Gastrocnemius medialis (tissue), 4 donors: ENCODE measurements at regions not wholly inside any gene's neighbourhood (a gene's known extent, or its start where the extent isn't known, plus 50 kb on each side); places are given as distances from the start of the nearest gene placed in this dataset.

Experiments used
- ATAC-seq, 2 donors: fragments of 150-250 bp; one replicate each; pipeline ENCODE4 v1.9.1; 2016
- DNase-seq, 2 donors: peaks; one replicate each; pipeline ENCODE4 v3.0.0-alpha.2; 2019
- H3K27ac ChIP-seq, 4 donors: fragments of 200-600 bp; sonication (generic); 1 replicate in 1 of 4; 2 replicates in 3 of 4; pipeline ENCODE4 v1.5.1; 2016 to 2018; ENCODE audit warnings: mild to moderate bottlenecking in 2 of 4, moderate library complexity in 1 of 4
- H3K27me3 ChIP-seq, 3 donors: fragments of 200-600 bp; sonication (generic) in 2 of 3; 1 replicate in 1 of 3; 2 replicates in 2 of 3; pipeline versions ENCODE4 v1.5.1 to v1.6.0; 2016 to 2019; ENCODE audit warnings: mild to moderate bottlenecking in 1 of 3, moderate library complexity in 1 of 3
- H3K36me3 ChIP-seq, 2 donors: fragments of 200-600 bp; sonication (generic) in 1 of 2; one replicate each; pipeline ENCODE4 v1.5.1; 2017 to 2018
- H3K4me1 ChIP-seq, 2 donors: fragments of 200-600 bp; sonication (generic) in 1 of 2; one replicate each; pipeline ENCODE4 v1.5.1; 2016 to 2017; ENCODE audit warnings: mild to moderate bottlenecking in 2 of 2
- H3K4me3 ChIP-seq, 4 donors: fragments of 200-600 bp; sonication (generic) in 3 of 4; 1 replicate in 1 of 4; 2 replicates in 3 of 4; pipeline ENCODE4 v1.5.1; 2016 to 2019; ENCODE audit warnings: mild to moderate bottlenecking in 2 of 4
- H3K9me3 ChIP-seq, 3 donors: fragments of 200-600 bp; sonication (generic) in 2 of 3; 1 replicate in 1 of 3; 2 replicates in 2 of 3; pipeline ENCODE4 v1.5.1; 2016 to 2019
- POLR2A ChIP-seq, 2 donors: fragments of 450-650 bp; IDR thresholded peaks; one replicate each; pipeline ENCODE4 v1.6.1; 2017; ENCODE audit warnings: antibody characterized with exemption in 2 of 2, mild to moderate bottlenecking in 2 of 2, moderate library complexity in 2 of 2
- in situ Hi-C, 4 donors: fragments of 200-750 bp; cut with MboI; loops; one replicate each; pipeline versions ENCODE4 v1.15.0 to v1.8.0; 2017; ENCODE audit warnings: low sequenced_read_pairs in 4 of 4
- intact Hi-C: fragments of 100-400 bp; cut with DNase I; formaldehyde crosslinking; loops from one replicate; pipeline ENCODE4 v1.15.1; 2023; ENCODE audit warnings: low total_unique reads
- TF ChIP-seq, protein P1 (sequence below), 5 experiments: fragments of 450-650 bp in 3 of 5; fragments of 200-600 bp in 2 of 5; sonication (generic) in 2 of 5; IDR thresholded peaks in 4 of 5; conservative IDR thresholded peaks in 1 of 5; 1 replicate in 4 of 5; 2 replicates in 1 of 5; pipeline ENCODE4 v1.5.1; 2016 to 2019; ENCODE audit warnings: antibody characterized with exemption in 5 of 5, mild to moderate bottlenecking in 3 of 5, moderate library complexity in 3 of 5

- ATAC-seq (no peak), DNase-seq (no peak)
- Histone ChIP-seq H3K36me3 (no peaks in the 10 kb centered on the region), H3K4me1 (no peaks in the 10 kb centered on the region), H3K27ac (no peak overlapping the region), H3K27me3 (no peaks in the 10 kb centered on the region), H3K9me3 (no peaks in the 10 kb centered on the region), H3K4me3 (no peak overlapping the region)
- intact Hi-C loops = no loop called here
- TF ChIP-seq, protein P1, sequence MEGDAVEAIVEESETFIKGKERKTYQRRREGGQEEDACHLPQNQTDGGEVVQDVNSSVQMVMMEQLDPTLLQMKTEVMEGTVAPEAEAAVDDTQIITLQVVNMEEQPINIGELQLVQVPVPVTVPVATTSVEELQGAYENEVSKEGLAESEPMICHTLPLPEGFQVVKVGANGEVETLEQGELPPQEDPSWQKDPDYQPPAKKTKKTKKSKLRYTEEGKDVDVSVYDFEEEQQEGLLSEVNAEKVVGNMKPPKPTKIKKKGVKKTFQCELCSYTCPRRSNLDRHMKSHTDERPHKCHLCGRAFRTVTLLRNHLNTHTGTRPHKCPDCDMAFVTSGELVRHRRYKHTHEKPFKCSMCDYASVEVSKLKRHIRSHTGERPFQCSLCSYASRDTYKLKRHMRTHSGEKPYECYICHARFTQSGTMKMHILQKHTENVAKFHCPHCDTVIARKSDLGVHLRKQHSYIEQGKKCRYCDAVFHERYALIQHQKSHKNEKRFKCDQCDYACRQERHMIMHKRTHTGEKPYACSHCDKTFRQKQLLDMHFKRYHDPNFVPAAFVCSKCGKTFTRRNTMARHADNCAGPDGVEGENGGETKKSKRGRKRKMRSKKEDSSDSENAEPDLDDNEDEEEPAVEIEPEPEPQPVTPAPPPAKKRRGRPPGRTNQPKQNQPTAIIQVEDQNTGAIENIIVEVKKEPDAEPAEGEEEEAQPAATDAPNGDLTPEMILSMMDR (IDR thresholded peaks at IDR 0.05 in 4 of 5, conservative IDR thresholded peaks at IDR 0.05 in 1 of 5) = no peak
- no peak for TF ChIP-seq POLR2A (IDR thresholded peaks at IDR 0.05)
- in situ Hi-C loops = no loop called here
These were observed 224.5 kb downstream of the VRK1 start for GRCh38 chr14:97021571-97022168.

DNA sequence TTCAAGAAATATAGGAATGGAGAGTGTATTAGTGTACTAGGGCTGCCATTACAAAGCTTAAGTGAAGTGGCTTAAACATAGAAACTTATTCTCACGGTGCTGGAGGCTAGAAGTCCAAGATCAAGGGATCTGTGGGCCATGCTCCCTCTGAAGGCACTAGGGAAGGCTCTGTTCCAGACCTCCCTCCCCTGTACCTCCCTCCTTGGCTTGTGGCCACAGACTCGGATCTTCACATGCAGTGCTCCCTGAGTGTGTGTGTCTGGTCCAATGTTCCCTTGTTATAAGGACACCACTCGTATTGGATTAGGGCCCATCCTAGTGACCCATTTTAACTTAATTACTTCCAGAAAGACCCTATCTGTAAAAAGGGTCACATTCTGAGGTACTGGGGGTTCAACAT lies 225.6 kb downstream of the VRK1 start:
- H3K4me3 ChIP-seq = no peak overlapping the region
- H3K9me3 ChIP-seq = no peaks in the 10 kb centered on the region
- no peaks in the 10 kb centered on the region for H3K27me3 ChIP-seq
- H3K36me3 ChIP-seq = no peaks in the 10 kb centered on the region
- TF ChIP-seq, protein P1 (IDR thresholded peaks at IDR 0.05 in 4 of 5, conservative IDR thresholded peaks at IDR 0.05 in 1 of 5) = no peak
- no peak for TF ChIP-seq POLR2A (IDR thresholded peaks at IDR 0.05)
- in situ Hi-C loops (no loop called here), intact Hi-C loops (no loop called here)
- no peak for ATAC-seq
- H3K4me1 ChIP-seq = no peaks in the 10 kb centered on the region
- no peak for DNase-seq
- H3K27ac ChIP-seq = no peak overlapping the region

- no peaks in the 10 kb centered on the region for H3K36me3 ChIP-seq
These were observed 226.7 kb downstream of the VRK1 start for GRCh38 chr14:97023871-97024270.

GRCh38 chr14:97024300-97024699 lies 227.1 kb downstream of the VRK1 start:
- Histone ChIP-seq H3K9me3 (no peaks in the 10 kb centered on the region), H3K4me3 (no peak overlapping the region), H3K4me1 (no peaks in the 10 kb centered on the region), H3K27me3 (no peaks in the 10 kb centered on the region), H3K27ac (no peak overlapping the region), H3K36me3 (no peaks in the 10 kb centered on the region)
- ATAC-seq = no peak
- in situ Hi-C loops = no loop called here
- TF ChIP-seq, protein P1 (IDR thresholded peaks at IDR 0.05 in 4 of 5, conservative IDR thresholded peaks at IDR 0.05 in 1 of 5) = no peak
- no peak for TF ChIP-seq POLR2A (IDR thresholded peaks at IDR 0.05)
- no peak for DNase-seq
- intact Hi-C loops = no loop called here

More at GRCh38 chr14:97023871-97024270, 226.7 kb downstream of the VRK1 start:
- intact Hi-C loops (no loop called here), in situ Hi-C loops (no loop called here)
- H3K4me1 ChIP-seq = no peaks in the 10 kb centered on the region
- H3K9me3 ChIP-seq = no peaks in the 10 kb centered on the region
- ATAC-seq (no peak), DNase-seq (no peak)
- TF ChIP-seq POLR2A (IDR thresholded peaks at IDR 0.05) = no peak
- TF ChIP-seq, protein P1 (IDR thresholded peaks at IDR 0.05 in 4 of 5, conservative IDR thresholded peaks at IDR 0.05 in 1 of 5) = no peak
- H3K27me3 ChIP-seq = no peaks in the 10 kb centered on the region
- H3K4me3 ChIP-seq = no peak overlapping the region
- H3K27ac ChIP-seq = no peak overlapping the region

- DNase-seq = no peak
- TF ChIP-seq, protein P1 (IDR thresholded peaks at IDR 0.05 in 4 of 5, conservative IDR thresholded peaks at IDR 0.05 in 1 of 5) = no peak
- TF ChIP-seq POLR2A (IDR thresholded peaks at IDR 0.05) = no peak
- no peaks in the 10 kb centered on the region for H3K27me3 ChIP-seq
- in situ Hi-C loops (no loop called here), intact Hi-C loops (no loop called here)
- H3K4me1 ChIP-seq = no peaks in the 10 kb centered on the region
- H3K4me3 ChIP-seq = no peak overlapping the region
- no peak overlapping the region for H3K27ac ChIP-seq
- H3K36me3 ChIP-seq = no peaks in the 10 kb centered on the region
- H3K9me3 ChIP-seq = no peaks in the 10 kb centered on the region
- no peak for ATAC-seq
These were observed 228.5 kb downstream of the VRK1 start for GRCh38 chr14:97025722-97026121.
